HG03064 (cell line): ENCODE measurements at regions not wholly inside any gene's neighbourhood (a gene's known extent, or its start where the extent isn't known, plus 50 kb on each side); places are given as distances from the start of the nearest gene placed in this dataset.
"Not testable (repeated sequence)": the region's sequence is repeated elsewhere in the genome, so short reads cannot be mapped to it uniquely, and the experiment has no call there.

Experiments
- ATAC-seq: cut with Tn5 transposase; IDR thresholded peaks from one replicate; pipeline ENCODE4 v1.9.1; 2021; ENCODE audit warnings: low read depth; ENCODE audit not compliant: unreplicated experiment

DNA sequence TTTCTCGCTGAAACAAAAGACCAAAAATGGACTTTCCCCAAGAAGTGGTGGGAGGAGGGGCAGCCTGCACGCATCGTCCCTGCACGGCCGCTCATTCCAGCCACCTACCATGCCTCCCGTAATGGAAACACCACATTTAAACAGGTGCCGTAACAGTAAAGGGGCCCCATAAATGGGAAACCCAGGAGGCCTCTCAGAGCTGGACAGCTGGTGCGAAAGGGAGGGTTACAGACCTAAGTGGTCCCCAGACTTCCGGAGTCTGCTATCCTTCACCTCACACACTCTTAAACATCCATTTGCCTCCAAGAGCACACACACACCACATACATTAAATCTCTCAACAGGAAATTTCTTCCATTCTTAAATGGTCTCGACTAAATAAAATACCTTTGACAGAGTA is 120.7 kb upstream of the SOD1 start:
- no peak for ATAC-seq

DNA sequence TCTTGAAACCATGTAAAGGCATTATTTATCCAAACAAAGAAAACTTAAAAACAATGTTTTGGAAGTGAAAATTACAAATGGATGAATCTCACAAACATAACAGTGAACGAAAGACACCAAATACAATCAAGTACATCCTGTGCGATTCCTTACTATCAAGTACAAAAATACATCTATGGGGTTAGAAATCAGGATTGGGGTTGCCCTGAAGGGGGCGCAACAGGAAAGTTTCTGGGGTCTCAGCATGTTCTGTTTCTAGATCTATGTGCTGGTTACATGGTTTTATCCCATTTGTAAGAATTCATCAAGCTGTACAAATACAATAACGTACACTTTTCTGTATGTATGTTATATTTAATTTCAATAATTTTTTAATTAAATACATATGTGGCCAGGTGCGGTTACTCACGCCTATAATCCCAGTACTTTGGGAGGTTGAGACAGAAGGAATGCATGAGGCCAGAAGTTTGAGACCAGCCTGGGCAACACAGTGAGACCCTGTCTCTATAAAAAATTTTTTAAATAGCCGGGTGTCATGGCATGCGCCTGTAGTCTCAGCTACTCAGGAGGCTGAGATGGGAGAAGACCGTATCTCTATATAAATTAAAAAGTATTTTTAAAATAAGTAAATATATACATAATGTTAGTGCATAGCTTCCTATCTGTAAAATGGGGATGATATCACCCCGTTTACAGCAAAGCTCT is 121.5 kb upstream of the SOD1 start:
- no peak for ATAC-seq

DNA sequence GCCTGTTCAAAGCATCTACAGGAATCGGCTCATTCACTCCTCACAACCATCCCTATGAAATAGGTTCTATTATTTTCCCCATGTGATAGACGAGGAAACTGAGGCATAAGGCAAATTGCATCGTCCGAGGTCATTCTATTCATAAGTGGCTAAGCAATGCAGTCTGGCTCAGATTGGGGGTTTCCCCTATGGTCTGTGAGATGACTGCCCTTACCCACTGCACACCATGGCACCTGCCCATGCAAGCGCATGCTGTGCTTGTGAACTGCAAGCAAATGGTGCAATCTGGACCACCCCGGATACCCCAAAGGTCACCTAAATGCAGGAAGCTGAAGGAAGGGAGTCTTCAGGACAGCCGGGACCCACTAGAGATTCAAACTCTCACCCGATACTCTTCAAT is 123.4 kb upstream of the SOD1 start:
- ATAC-seq = no peak

DNA sequence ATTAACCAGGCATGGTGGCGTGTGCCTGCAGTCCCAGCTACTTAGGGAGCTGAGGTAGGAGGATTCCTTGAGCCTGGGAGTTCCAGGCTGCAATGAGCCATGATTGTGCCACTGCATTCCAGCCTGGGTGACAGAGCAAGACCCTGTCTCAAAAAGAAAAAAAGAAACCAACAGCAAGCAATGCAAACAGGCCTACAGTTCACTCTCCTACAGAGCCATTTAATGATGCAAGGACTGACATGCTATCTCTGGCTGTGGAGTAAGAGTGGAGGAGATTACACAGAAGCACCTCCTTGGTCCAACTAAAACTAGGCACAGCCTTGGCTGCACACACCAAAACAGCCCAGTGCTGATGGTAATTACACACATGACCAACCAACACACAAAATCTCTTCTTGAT is 127.5 kb upstream of the SOD1 start:
- ATAC-seq = no peak

DNA sequence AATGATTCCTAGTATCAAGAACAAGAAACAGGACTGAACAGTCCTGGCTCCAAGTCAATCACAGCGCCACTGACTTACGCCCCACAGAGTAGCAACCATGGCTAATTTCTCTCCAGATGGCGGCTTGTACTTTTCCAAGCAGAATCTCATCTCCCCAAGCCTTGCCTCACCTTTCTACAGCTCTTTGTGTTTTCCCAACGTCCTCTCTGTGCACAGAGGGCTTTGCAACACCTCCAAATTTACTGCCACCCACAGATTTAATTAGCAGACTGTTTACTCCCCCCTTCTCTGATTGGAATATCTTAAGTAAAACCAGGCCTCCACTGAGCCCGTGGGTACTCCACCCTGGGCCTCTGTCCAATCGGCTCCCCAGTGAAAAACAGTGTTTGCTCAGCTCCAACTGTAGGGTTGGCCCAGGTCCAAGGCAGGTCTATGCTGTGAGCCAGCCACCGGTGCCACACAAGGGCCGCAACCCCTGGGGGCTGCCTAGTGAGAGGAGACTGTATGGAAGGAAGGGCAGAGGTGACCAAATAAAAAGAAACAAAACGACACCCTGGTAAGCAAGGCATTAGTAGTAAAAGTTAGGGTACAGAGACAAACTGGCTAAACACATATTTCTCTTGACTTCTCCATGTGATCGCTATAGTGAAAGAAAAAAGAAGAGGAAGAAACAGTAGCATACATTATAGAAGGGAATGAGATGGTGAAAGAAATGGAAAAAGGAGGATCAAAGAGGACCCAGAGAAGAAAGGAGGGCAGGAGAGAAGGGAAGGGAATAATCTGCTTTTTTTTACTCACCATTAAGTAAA is 128.4 kb upstream of the SOD1 start:
- no peak for ATAC-seq

DNA sequence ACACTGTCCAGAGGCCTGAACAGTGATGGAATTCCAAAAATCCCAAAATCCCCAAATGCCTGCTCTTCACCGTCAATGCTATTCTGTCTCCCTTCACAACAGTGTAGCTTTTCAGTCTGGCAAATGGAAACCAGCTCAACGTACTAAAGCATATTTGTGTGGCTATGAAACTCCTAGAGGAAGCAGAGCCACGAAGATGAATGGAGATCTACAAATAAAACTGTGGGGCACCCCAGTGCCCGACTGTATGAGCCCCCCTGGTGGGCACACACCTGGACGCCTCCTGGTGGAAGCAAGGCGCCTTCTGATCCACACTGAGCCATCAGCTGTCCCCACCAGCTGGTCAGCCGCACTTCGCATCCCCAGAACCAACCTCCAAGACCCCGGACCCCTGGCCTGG is 129.1 kb upstream of the SOD1 start:
- no peak for ATAC-seq

DNA sequence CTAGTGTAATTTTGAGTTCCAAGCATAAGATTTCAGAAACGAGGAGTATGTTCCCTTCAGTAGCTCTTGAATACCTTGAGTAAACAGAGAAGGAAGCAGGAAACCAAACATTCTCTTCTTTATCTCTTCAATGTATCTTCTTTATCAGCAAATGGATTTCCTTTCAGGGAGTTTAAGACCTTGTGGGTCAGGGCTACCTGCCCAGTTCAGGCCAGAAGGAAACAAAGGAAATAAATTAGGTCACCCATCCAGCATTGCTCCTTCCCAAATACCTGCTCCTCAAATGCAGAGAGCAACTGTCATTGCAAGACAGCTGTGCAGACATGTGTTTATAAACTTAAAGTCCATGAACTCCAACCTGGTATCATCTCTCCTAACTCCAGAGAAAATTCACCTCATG is 130.1 kb upstream of the SOD1 start:
- no peak for ATAC-seq

DNA sequence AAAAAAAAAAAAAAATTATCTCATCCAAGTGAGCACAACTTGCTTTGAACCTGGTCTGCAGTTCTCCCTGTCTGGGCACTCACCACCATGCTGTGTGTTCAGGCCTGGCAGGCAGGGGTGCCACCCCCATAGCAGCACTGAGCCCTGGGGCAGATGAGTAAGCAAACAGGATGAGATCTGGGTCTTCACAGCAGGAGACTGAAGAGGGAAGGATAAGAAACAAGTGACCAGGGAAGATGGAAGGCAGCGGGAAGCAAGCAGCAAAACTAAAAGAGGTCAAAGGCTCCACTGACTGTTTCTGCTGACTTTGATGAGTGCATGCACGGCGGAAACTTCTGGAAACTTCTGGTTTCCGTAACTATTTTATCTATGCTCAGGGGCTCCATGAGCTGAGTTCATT is 133.5 kb upstream of the SOD1 start:
- ATAC-seq = no peak

DNA sequence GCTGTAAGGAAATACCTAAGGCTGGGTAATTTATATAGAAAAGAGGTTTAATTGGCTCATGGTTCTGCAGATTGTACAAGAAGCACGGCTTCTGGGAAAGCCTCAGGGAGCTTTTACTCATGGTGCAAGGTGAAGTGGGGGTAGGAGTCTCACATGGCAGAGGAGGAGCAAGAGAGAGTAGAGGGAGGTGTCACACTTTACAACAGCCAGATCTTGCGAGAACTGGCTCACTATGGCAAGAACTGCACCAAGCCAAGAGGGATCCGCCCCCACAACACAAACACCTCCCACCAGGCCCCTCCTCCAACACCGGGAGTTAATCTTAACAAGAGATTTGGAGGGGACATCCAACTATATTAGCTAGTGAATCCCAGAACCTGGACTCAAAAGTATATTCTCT is 135.4 kb upstream of the SOD1 start:
- no peak for ATAC-seq

DNA sequence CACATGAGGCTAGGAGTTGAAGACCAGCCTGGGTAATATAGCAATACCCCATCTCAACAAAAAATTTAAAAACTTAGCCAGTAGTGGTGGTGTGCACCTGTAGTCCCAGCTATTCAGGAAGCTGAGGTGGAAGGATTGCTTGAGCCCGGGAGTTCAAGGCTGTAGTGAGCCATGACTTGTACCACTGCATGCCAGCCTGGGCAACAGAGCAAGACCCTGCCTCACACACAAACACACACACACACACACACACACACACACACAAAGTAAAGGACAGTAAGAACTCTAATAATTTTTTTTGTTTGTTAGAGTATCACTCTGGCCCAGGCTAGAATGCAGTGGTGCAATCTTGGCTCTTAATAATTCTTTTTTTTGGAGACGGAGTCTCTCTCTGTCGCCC is 138.0 kb upstream of the SOD1 start:
- no peak for ATAC-seq

DNA sequence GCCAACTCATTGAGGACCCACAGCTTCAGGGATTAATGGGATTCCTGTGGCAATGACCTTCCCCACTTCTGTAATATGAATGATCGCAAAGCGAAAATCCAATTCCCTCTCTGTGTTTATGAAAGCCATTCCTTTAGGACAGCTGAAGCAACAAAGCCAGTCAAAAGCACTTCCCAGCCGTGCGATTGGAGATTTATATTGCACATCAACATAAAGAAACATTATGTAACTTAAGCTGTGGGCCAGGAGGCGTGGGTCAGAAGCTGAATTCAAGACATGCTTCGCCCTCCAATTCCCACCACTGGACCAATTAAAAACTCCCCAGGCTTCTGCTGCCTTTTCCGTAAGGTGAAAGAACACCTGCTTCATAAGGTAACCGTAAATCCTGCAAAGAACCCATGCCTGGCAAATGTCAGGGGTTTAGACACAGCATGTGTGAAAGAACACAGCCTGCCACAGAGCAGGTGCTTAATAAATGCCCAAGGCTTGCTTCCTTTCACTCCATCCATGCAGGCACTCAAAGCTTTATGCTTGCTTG is 138.9 kb upstream of the SOD1 start:
- no peak for ATAC-seq

DNA sequence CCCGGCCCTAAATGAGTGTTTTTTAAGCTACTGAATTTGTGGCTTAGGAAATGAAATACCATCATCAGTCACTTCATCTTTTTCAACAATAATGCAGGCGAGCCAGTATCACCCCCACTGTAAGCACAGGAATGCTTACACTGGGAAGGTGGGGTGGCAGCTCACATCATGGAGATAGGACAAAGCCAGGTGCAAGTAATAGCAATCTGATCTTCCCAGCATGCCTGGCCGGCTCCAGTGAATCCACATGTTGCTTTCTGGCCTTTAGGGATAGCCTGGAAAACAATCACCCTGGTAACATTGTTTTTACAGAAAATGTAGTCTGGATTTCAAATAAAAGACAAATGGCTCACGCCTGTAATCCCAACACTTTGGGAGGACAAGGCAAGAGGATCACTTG is 140.9 kb upstream of the SOD1 start:
- no peak for ATAC-seq

DNA sequence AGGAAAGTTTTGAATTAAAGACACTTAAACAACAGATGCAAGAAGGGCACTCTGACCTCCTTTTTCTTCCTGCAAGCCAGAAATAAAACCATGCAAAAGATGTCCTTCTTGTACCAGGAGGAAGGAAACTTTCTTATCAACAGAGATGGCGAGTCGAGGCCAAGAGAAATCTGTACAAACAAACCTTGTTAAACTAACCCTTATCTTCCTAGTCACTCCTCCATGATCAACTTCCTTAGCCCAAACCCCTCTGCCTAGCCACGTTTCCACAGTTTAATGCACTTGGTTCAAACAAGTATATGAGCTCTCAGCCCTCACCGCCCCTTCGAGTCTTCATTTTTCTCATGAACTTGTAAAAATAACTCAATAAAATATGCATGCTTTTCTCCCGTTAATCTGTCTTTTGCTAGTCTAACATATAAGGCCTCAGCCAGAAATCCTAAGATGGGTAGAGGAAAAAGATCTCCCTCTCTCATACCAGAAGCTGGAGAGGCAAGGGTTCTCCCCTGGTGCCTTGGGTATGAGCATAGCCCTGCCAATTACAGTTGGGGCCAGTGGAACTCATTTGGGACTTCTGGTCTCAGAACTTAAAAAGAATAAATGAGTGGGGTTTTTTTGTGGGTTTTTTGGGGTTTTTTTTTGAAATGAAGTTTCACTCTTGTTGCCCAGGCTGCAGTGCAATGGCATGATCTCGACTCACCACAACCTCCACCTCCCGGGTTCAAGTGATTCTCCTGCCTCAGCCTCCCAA is 141.7 kb upstream of the SOD1 start:
- ATAC-seq = no peak

DNA sequence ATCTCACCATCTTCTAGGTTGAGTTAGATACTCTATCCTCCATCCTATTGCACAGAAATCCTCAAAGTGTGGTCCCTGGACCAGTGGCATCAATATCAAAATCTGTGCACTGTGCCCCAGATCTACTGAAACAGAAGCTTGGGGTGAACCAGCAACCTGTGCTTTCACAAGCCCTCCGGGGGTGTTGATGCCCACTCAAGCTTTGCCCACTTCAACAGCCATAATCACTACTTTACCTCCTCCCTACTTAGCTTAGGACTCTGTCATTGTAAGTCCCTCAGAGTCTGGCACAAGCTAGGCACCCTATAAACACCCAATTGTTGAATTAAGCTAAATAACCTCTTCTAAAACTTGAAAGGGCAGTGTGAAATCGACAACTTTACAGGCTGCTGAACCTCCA is 144.2 kb upstream of the SOD1 start:
- ATAC-seq = no peak

DNA sequence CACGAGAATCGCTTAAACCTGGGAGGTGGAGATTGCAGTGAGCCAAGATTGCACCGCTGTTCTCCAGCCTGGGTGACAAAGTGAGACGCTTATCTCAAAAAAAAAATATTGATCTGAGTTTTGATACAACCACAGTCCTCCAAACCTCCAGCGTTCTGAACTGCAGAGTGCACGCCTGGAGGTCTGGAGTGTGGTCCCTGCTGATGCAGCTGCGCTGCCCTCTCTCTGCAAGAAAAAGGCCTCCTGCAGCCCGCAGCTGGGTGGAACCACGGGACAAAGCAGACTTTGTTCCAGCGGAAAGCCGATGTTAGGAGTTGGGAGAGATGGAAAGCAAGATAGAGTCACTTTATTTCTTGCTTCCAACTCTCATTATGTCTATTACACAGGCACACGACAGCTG is 144.9 kb upstream of the SOD1 start:
- ATAC-seq = no peak

DNA sequence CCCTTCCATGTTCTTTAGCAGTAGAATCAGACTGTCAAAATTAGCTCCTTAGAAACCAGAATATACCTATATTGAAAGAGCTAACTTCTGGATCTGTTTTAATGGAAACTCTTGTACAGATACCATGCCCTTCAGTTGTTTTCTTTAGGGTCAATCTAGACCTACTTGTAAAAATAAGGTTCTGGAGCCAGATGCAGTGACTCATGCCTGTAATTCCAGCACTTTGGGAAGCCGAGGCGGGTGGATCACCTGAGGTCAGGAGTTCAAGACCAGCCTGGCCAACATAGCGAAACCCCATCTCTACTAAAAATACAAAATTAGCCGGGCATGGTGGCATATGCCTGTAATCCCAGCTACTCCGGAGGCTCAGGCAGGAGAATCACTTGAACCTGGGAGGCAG is 146.0 kb upstream of the SOD1 start:
- not testable (repeated sequence) for ATAC-seq

DNA sequence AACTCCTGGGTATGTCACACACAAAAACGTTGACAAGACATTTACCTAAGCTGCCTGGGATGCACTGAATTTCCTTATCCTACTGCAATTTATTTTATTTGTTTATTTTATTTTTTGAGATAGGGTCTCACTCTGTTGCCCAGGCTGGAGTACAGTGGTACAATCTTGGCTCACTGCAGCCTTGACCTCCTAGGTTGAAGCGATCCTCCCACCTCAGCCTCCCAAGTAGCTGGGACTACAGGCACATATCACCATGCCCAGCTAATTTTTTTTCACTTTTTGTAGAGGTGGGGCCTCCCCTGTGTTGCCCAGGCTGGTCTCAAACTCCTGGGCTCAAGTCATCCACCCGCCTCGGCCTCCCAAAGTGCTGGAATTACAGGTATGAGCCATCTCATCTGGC is 147.5 kb upstream of the SOD1 start:
- not testable (repeated sequence) for ATAC-seq

DNA sequence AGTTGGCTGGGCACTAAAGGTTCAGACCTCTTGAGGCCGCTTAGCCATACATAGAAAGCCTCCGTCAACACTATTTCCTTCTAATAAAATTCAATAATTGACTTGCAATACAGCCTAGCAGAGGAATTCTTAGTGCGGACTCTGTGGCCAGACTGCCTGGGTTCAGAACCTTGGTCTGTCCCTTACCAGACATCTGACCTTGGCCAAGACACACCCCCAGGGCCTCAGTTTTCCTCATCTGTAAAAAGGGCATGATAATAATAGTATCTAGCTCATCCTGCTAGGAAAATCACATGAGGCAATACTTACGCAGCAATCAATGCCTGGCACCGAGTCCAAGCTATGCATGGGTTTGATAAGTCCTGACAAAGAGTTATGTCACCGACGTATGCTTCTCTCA is 148.2 kb upstream of the SOD1 start:
- no peak for ATAC-seq

DNA sequence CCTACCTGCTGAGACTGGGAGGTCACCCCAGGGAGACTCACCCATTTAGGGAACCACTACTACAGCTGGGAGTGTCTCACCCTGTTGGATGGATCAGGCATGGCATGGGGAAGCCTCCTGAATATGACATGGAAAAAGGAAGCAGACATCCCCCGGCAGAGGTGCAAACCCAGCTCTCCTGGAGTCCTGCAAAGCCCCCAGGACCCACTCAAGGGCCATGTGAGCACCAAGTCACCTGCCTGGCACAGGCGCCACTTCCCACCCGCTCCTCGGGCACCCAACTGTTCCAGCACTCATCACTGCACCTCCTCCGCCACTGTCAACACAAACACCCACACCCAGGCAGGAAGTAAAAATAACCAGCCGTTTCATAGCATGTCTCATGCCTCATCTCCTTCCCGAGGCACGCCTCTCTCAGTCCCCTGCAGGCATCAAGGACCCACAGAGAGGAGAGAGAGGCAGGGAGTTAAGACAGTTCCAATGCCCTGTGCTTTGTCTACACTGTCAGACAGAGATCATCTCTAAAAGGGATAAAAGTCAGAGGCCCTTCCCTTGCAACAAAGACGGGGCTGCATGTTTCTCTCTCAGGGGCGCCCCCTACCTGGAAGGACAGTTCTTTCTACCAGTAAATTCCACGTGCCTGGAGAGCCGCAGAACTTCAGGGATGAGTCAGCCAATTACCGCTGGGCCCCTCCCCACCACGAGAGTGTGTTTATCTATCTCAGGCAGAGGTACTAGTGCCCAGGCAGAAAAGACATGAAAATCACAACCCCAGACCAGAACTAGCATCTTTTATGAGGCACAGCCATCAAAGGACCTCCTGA is 150.1 kb upstream of the SOD1 start:
- no peak for ATAC-seq

DNA sequence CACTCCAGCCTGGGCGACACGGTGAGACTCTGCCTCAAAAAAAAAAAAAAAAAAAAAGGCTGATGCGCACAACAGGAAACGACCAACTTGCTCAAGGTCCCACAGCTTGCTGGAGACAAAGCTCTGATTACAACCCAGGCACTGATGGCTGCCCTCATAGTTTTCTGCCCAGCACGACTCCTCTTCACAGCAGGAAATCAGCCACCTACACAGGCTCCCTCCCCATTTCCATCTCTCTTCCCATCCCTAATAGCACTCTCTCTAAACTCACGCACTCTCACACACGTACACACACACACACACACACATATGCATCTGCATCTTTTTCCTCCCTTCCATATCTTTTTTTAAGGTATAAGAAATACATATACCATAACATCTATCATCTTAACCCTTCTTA is 153.5 kb upstream of the SOD1 start:
- no peak for ATAC-seq

DNA sequence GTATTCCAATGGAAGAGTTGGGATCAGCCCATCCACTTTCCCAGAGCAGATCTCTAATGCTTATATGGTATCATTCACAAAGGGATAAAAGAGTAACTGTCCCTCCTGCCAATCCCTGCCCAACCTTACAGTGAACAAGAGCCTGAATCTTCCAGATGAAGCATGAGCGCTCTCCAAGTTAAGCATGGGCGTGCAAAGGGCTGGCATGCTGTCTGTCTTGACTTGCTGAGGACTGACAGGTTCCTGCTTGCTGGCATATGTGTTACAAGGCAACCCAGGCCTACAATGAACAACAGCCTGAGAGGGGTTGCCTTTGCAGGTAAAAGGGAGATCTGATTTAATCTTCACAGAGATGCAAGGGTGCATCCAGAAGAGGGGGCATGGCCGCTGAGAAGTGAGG is 155.6 kb upstream of the SOD1 start:
- no peak for ATAC-seq
